ENCODE measurements at regions not wholly inside any gene's neighbourhood (a gene's known extent, or its start where the extent isn't known, plus 50 kb on each side); places are given as distances from the start of the nearest gene placed in this dataset.

DNA sequence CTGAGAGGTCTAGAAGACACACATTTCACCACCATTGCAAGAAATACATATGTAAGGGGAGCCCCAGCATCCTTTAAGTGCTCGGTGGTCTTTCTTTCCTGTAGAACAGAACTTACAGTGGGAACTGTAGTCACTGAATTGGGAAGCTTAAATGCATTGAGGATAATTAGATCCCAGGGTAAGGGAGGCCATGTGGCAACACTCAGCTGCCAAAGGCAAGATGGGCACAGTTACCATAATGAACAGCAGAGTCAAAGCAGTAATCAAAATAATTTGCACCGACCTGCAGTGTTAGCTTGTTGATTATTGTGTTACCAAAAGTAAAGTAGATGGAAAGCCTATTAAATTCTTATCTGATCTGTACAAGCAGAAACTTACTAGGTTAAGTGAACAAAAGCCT is 291.2 kb upstream of the PCDH20 start:
- DNase-seq: no peak

DNA sequence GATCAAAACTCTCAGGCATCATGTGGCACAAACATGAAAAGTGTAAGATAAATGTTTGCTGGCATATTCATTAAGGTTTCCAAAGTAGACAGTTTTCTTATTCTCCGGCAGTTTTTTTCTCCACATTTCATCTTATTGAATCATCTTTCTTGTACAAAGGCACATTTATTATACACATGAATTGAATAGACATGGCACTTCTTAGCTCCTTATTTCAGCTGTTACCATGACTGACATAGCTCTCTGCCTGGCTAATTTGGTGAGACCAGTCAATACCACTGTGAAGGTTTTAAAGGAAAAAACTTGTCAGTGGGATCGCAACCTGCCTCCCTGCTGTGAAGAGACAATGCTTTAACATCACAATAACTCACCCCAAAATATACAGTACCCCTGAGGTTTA is 285.0 kb upstream of the PCDH20 start:
- DNase-seq: no peak

DNA sequence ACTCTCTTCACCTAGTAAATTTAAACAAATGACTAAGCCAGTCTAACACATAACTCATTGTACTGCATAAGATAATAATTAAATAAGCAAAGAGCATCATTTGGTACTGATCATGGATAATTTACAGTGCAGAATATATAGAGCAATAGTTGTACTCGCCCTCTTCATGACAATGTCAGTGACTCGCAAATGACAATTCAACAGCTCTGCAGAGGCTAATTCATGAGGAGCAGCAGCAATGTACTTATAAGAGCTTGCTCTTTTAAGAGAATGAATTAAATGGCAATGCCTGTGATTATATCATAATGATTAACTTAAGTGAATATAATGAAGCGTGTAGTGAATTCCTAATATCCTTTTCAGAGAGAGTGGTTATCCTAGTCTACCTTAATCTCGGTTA is 284.5 kb upstream of the PCDH20 start:
- no peak for DNase-seq

DNA sequence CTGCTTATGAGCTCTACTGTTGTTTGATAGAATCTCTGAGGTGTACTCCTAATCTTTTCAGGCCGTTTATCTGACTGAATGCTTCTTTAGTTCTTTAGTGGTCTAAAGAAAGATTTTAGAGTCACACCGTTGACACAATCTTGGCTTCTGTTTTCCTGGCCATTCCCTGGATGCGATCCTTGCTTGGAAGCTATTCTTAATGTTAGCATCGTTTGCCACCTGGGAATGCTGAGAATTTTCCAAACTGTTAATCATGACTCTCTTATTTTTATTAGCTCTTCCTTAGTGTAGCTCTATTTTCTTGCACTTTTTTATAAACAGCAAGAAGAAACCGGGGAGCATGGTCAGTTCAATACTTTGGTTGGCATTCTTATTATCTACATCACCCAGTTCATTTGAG is 281.0 kb upstream of the PCDH20 start:
- DNase-seq: no peak

GRCh38 chr13:61695147-61695546 is 279.5 kb upstream of the PCDH20 start:
- DNase-seq: no peak

- DNase-seq: no peak
Measured at GRCh38 chr13:61692691-61693090, 277.0 kb upstream of the PCDH20 start.

DNA sequence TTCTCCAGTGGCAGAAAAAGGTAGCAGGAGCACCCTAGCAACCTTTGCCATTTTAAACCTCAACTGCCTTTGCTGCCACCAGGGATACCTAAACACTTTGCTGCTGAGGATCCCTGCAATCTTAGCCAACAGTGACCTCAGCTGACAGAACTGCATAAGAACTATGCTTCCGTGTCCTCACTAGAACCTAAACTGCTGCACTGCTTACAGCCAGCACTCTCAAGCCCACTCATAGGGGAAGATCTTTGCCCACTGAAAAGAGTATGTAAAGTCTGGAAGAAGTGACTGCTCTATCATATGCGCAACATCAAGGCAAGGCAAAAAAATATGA is 270.0 kb upstream of the PCDH20 start:
- DNase-seq: no peak

GRCh38 chr13:61684976-61685681 is 269.5 kb upstream of the PCDH20 start:
- DNase-seq: no peak

- no peak for DNase-seq
Measured at GRCh38 chr13:61672756-61673155, 257.1 kb upstream of the PCDH20 start.

GRCh38 chr13:61670384-61671161 is 254.9 kb upstream of the PCDH20 start:
- DNase-seq: no peak

DNA sequence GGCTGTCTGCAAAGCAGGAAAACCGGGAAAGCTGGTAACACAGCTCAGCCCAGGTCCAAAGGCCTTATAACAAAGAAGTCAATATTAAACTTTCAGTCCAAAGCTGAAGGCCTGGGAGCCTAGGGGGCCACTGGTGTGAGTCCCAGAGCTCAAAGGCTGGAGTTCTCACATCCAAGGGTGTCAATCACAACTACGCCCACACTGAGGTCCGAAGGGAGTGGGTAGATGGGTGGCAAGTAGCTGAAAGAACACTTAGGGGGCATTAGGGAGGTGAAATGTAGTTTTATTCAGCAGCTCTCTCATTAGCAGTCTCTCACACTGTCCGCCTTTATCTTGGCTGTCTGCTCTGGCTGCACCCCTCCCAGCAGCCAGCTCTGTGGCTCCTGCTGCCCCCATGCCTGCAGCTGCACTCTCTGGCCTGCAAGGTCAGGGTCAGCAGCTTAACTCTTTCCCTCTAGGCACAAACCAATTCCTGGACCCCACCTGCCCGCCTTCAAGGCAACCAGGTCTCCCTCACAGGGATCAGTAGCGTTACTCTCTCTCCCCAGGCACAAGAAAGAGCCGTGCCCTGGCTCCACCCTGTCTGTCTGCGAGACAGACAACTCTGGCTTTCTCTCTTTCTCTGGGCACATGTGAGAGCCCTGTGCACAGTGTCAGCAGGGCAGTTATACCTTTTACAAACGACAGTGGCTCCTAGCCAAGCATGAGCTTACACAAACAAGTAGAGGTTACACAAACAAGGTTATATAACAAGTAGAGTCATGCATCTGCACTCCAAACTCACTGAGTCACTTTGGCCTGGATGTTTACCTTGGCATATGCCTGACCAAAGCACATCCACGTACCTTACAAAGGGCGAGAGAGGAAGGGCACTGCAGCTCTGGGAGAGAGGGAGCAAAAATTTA is 249.4 kb upstream of the PCDH20 start:
- DNase-seq: no peak

- DNase-seq: no peak
Measured at GRCh38 chr13:61654481-61654880, 238.8 kb upstream of the PCDH20 start.

- DNase-seq: no peak
Measured at GRCh38 chr13:61648547-61648946, 232.9 kb upstream of the PCDH20 start.

GRCh38 chr13:61612192-61612591 is 196.5 kb upstream of the PCDH20 start:
- DNase-seq: no peak

GRCh38 chr13:61608138-61608537 is 192.5 kb upstream of the PCDH20 start:
- no peak for DNase-seq

- no peak for DNase-seq
Measured at GRCh38 chr13:61600360-61601033, 184.8 kb upstream of the PCDH20 start.

GRCh38 chr13:61592489-61592888 is 176.8 kb upstream of the PCDH20 start:
- DNase-seq: no peak

- DNase-seq: no peak
Measured at GRCh38 chr13:61575973-61576372, 160.3 kb upstream of the PCDH20 start.

DNA sequence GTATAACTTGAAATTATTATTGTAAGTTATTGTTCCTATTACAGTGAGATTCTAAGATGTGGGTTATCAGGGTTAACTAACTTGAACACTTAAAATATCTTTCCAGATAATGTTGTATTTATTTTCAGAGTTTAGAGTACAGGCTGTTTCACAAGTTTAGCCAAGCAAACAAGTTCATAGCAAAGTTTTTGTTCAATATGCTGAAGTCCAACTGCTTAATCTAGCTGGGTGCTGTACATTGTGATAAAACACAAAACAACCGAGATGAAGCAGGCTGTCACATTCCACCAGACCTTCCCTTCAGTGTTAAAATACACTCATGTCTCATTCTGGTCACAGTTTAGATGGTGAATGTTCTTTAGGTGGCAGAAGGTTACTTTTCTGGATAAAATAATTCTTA is 148.0 kb upstream of the PCDH20 start:
- DNase-seq: no peak

DNA sequence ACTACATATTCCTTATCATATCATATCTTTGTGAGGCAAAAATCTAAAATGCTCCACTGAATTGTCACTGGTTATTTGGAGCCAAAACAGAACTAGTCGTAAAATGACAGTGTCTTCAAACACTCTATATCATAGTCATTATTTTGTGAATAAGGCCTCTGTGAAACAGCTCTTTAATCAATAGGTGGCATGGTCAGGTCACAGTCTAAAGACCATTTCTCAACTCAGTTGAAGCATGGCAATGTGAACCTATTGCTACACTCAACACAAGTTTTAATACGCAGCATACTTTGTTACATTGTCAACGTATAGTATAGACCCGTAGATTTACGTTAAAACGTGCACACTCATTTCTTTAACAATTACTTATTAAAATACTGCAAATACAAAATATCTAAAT is 131.3 kb upstream of the PCDH20 start:
- DNase-seq: no peak

GRCh38 chr13:61546413-61546812 is 130.8 kb upstream of the PCDH20 start:
- no peak for DNase-seq

DNA sequence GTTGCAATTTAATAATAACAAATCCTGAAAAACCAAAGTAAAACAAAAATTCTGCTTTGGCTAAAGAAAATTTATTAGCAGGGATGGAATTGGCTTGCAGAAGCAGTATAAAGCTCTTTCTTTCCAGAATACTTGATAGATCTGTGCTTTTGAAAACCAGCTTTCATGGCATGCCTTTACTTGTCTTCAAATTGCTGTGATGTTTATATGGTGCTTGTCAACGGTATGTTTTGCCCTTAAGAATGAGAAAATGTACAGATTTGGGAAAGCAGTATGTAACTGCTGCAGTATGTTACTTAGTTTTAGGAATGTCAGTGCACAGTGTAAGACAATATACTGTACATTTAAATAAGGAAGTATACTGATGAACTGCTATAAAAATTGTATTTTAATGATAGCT is 120.8 kb upstream of the PCDH20 start:
- DNase-seq: no peak

- DNase-seq: no peak
Measured at GRCh38 chr13:61531383-61532065, 115.9 kb upstream of the PCDH20 start.
